ENCODE measurements at regions not wholly inside any gene's neighbourhood (a gene's known extent, or its start where the extent isn't known, plus 50 kb on each side); places are given as distances from the start of the nearest gene placed in this dataset.

- TF ChIP-seq L3MBTL2 (conservative IDR thresholded peaks at IDR 0.05) (no peak), SP1 (IDR thresholded peaks at IDR 0.05) (no peak), CTBP1 (IDR thresholded peaks at IDR 0.05; ENCODE audit: borderline replicate concordance) (no peak), FOXA1 (IDR thresholded peaks at IDR 0.05) (no peak), ELF4 (IDR thresholded peaks at IDR 0.05) (no peak)
Observed at GRCh38 chr3:110576960-110577359, 494.7 kb upstream of the NECTIN3 start.

Measured in HEK293T (cell line).